HCT116 (cell line): ENCODE measurements at regions not wholly inside any gene's neighbourhood (a gene's known extent, or its start where the extent isn't known, plus 50 kb on each side); places are given as distances from the start of the nearest gene placed in this dataset.
A peak's percentile ranks its signal among the peaks of the same experiment; 100 is the strongest.

Experiments used
- ATAC-seq: fragments of 200-7000 bp; cut with Tn5 transposase; 2 replicates; pipeline ENCODE4 v1.9.1; 2020; ENCODE audit warnings: mild to moderate bottlenecking, moderate library complexity
- BruUV-seq: library from RNA; stranded (reverse); fragments of 400-500 nt; replicated peaks from 2 replicates; lab custom pipeline; 2021; lab: Mats Ljungman, UMichigan
- CTCF ChIA-PET: fragments of 300-600 bp; sonication (Branson Sonifier 250); formaldehyde crosslinking; loops from one replicate; lab custom pipeline; 2021; ENCODE audit warnings: antibody characterized with exemption; lab: Charles Lee
- POLR2A ChIA-PET: fragments of 300-600, 350-600 bp; sonication (Branson Sonifier 250); formaldehyde crosslinking; loops from one replicate; lab custom pipeline; 2021; ENCODE audit warnings: antibody characterized with exemption; lab: Charles Lee
- RAD21 ChIA-PET, 2 experiments: fragments of 300-600 bp; sonication (Branson Sonifier 250); formaldehyde crosslinking; loops; one replicate each; lab custom pipeline; 2023; ENCODE audit warnings: low total read pairs in 2 of 2; ENCODE audit not compliant: uncharacterized antibody in 2 of 2, unreplicated experiment in 2 of 2, low non-redundant PET in 1 of 2; lab: Charles Lee
- DNase-seq: peaks from one replicate; pipeline ENCODE4 v3.0.0-alpha.2; 2010; ENCODE audit warnings: low read depth, low spot score
- H2AFZ ChIP-seq: fragments of 200-600 bp; shearing (Covaris generic), sonication (generic); 2 replicates; pipeline ENCODE4 v1.6.1; 2017; ENCODE audit warnings: low read depth, mixed run types, mixed read lengths, antibody characterized with exemption, low read length; ENCODE audit not compliant: poor library complexity, severe bottlenecking
- H3K27ac ChIP-seq: 2 replicates; pipeline ENCODE4 v1.5.1; 2012; ENCODE audit warnings: low read depth, low read length
- H3K27me3 ChIP-seq: fragments of 200-600 bp; sonication (generic); 2 replicates; pipeline ENCODE4 v1.6.1; 2016; ENCODE audit warnings: mixed run types, low read length, mixed read lengths; ENCODE audit not compliant: insufficient read depth
- H3K36me3 ChIP-seq, 2 experiments: fragments of 200-500 bp in 1 of 2; fragments of 200-600 bp in 1 of 2; sonication (Bioruptor generic) in 1 of 2; sonication (generic) in 1 of 2; 2 replicates each; pipeline versions ENCODE4 v1.5.1 to v1.6.1; 2014 to 2016; ENCODE audit warnings: low read length in 2 of 2, inconsistent platforms in 1 of 2, mixed read lengths in 1 of 2, mixed run types in 1 of 2; ENCODE audit not compliant: insufficient read depth in 2 of 2, control insufficient read depth in 1 of 2
- H3K4me1 ChIP-seq, 2 experiments: fragments of 200-600 bp in 1 of 2; sonication (generic) in 1 of 2; 2 replicates each; pipeline versions ENCODE4 v1.5.1 to v1.6.1; 2012 to 2017; ENCODE audit warnings: low read length in 2 of 2, inconsistent platforms in 1 of 2, mild to moderate bottlenecking in 1 of 2, mixed read lengths in 1 of 2, mixed run types in 1 of 2, moderate library complexity in 1 of 2; ENCODE audit not compliant: insufficient read depth in 2 of 2, control insufficient read depth in 1 of 2
- H3K4me2 ChIP-seq: fragments of 200-600 bp; sonication (generic); 2 replicates; pipeline ENCODE4 v1.6.1; 2017; ENCODE audit warnings: mixed run types, low read length, mixed read lengths
- H3K4me3 ChIP-seq, 2 experiments: fragments of 200-600 bp in 1 of 2; sonication (generic) in 1 of 2; replicated peaks in 1 of 2; 2 replicates each; pipeline ENCODE4 v1.5.1; 2011 to 2016; ENCODE audit warnings: low read length in 2 of 2, control low read depth in 1 of 2, low read depth in 1 of 2, mild to moderate bottlenecking in 1 of 2, mixed read lengths in 1 of 2, mixed run types in 1 of 2
- H3K79me2 ChIP-seq: fragments of 200-600 bp; sonication (generic); 2 replicates; pipeline ENCODE4 v1.6.1; 2017; ENCODE audit warnings: mild to moderate bottlenecking, mixed run types, low read length, moderate library complexity, mixed read lengths; ENCODE audit not compliant: insufficient read depth
- H3K9ac ChIP-seq: fragments of 200-600 bp; sonication (generic); 2 replicates; pipeline ENCODE4 v1.6.1; 2016; ENCODE audit warnings: low read length, mixed read lengths
- H3K9me2 ChIP-seq: fragments of 200-600 bp; sonication (generic), shearing (Covaris generic); 2 replicates; pipeline ENCODE4 v1.6.1; 2017; ENCODE audit warnings: mixed run types, mild to moderate bottlenecking, moderate library complexity; ENCODE audit not compliant: insufficient read depth
- H3K9me3 ChIP-seq, 2 experiments: fragments of 200-500 bp in 1 of 2; fragments of 200-600 bp in 1 of 2; sonication (Bioruptor generic) in 1 of 2; sonication (generic) in 1 of 2; 2 replicates each; pipeline ENCODE4 v1.6.1; 2014 to 2017; ENCODE audit warnings: low read length in 2 of 2, mixed read lengths in 2 of 2, inconsistent platforms in 1 of 2, low read depth in 1 of 2, mild to moderate bottlenecking in 1 of 2, mixed run types in 1 of 2, moderate library complexity in 1 of 2; ENCODE audit not compliant: control insufficient read depth in 1 of 2, insufficient read depth in 1 of 2
- H4K20me1 ChIP-seq: fragments of 200-600 bp; sonication (generic), shearing (Covaris generic); 2 replicates; pipeline ENCODE4 v1.6.1; 2017; ENCODE audit warnings: mixed run types, mild to moderate bottlenecking, moderate library complexity; ENCODE audit not compliant: insufficient read depth
- CBX3 ChIP-seq: IDR thresholded peaks from 2 replicates; pipeline ENCODE4 v1.6.1; 2012; ENCODE audit warnings: low read depth
- CEBPB ChIP-seq: IDR thresholded peaks from 2 replicates; pipeline ENCODE4 v1.6.1; 2012; ENCODE audit warnings: low read depth
- EGR1 ChIP-seq: IDR thresholded peaks from 2 replicates; pipeline ENCODE4 v1.6.1; 2012; ENCODE audit warnings: low read depth
- ELF1 ChIP-seq: IDR thresholded peaks from 2 replicates; pipeline ENCODE4 v1.6.1; 2012; ENCODE audit warnings: low read depth, borderline replicate concordance
- EZH2 ChIP-seq: fragments of 200-600 bp; sonication (generic); IDR thresholded peaks from 2 replicates; pipeline ENCODE4 v1.6.1; 2017; ENCODE audit warnings: antibody characterized with exemption, mixed run types
- EZH2phosphoT487 ChIP-seq: fragments of 200-600 bp; IDR thresholded peaks from 2 replicates; pipeline ENCODE4 v1.6.1; 2018; ENCODE audit warnings: antibody characterized with exemption, borderline replicate concordance
- FOSL1 ChIP-seq: IDR thresholded peaks from 2 replicates; pipeline ENCODE4 v1.6.1; 2012; ENCODE audit warnings: low read depth
- RAD21 ChIP-seq: IDR thresholded peaks from 2 replicates; pipeline ENCODE4 v1.6.1; 2012; ENCODE audit warnings: low read depth, mild to moderate bottlenecking
- SIN3A ChIP-seq: IDR thresholded peaks from 2 replicates; pipeline ENCODE4 v1.6.1; 2012; ENCODE audit warnings: low read depth
- SP1 ChIP-seq: IDR thresholded peaks from 2 replicates; pipeline ENCODE4 v1.6.1; 2012; ENCODE audit warnings: low read depth
- SRF ChIP-seq: IDR thresholded peaks from 2 replicates; pipeline ENCODE4 v1.6.1; 2012; ENCODE audit warnings: low read depth
- TCF7L2 ChIP-seq: IDR thresholded peaks from 2 replicates; pipeline ENCODE4 v1.7.0; 2011; ENCODE audit warnings: borderline replicate concordance, inconsistent platforms; ENCODE audit not compliant: insufficient read depth, insufficient read length; ENCODE audit errors: extremely low read depth
- YY1 ChIP-seq: IDR thresholded peaks from 2 replicates; pipeline ENCODE4 v1.6.1; 2011; ENCODE audit warnings: low read length, low read depth, moderate library complexity, mild to moderate bottlenecking; ENCODE audit not compliant: insufficient replicate concordance; ENCODE audit errors: extremely low read depth
- ZNF274 ChIP-seq: fragments of 200-500 bp; sonication (Bioruptor generic); IDR thresholded peaks from 2 replicates; pipeline ENCODE4 v1.6.1; 2014; ENCODE audit warnings: mild to moderate bottlenecking, low read depth, low read length, inconsistent platforms
- intact Hi-C: fragments of 100-400 bp; cut with micrococcal nuclease; formaldehyde crosslinking; loops from 2 replicates; pipeline ENCODE4 v1.10.0; 2022
- TF ChIP-seq, protein P1 (sequence below), 3 experiments: fragments of 200-600 bp in 1 of 3; sonication (generic) in 1 of 3; IDR thresholded peaks in 2 of 3; conservative IDR thresholded peaks in 1 of 3; 2 replicates each; pipeline ENCODE4 v1.5.1; 2012 to 2017; ENCODE audit warnings: low read depth in 2 of 3, low read length in 2 of 3, antibody characterized with exemption in 1 of 3, borderline replicate concordance in 1 of 3, control low read depth in 1 of 3, mild to moderate bottlenecking in 1 of 3, mixed read lengths in 1 of 3, mixed run types in 1 of 3, moderate library complexity in 1 of 3; ENCODE audit not compliant: insufficient read depth in 1 of 3
- TF ChIP-seq, protein P2 (sequence below): IDR thresholded peaks from 2 replicates; pipeline ENCODE4 v1.6.1; 2012
- TF ChIP-seq, protein P3 (sequence below): IDR thresholded peaks from 2 replicates; pipeline ENCODE4 v1.6.1; 2011; ENCODE audit warnings: mild to moderate bottlenecking, low read length, moderate library complexity; ENCODE audit not compliant: insufficient replicate concordance; ENCODE audit errors: extremely low read depth

DNA sequence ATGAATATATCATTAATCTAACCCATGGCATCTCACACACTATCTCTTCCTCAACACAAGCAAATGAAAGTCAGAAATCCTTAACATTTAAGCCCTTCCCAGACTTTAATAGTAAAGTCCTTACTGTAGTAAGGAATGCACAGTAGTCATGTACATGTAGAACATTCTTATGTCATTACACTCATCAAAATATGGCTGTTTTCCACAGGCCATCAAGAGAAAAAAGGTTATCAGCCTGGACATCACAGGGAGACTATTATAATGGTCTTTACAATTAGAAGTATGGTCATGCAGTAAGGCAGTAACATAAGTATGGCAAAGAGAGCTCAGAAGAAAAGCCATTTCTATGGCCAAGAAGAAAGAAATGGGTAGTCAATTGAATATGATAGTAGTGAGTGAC is 121.2 kb downstream of the SLC6A15 start:
- Histone ChIP-seq H3K27me3 (no peaks in the 10 kb centered on the region), H3K4me2 (no peak overlapping the region), H3K9me3 (no peaks in the 10 kb centered on the region), H3K36me3 (no peaks in the 10 kb centered on the region), H3K9me2 (no peaks in the 10 kb centered on the region; the same call in 1 of the 2 replicates), H3K79me2 (no peaks in the 10 kb centered on the region), H3K9ac (no peak overlapping the region), H3K4me1 (no peaks in the 10 kb centered on the region), H4K20me1 (no peaks in the 10 kb centered on the region), H2AFZ (peak overlapping the region; percentile 32), H3K27ac (no peak overlapping the region), H3K4me3 (no peak overlapping the region)
- ChIA-PET POLR2A (no interaction called here), RAD21 (no interaction called here), CTCF (no interaction called here)
- BruUV-seq = no TSS peak
- intact Hi-C loops = no loop called here
- DNase-seq (no peak), ATAC-seq (no peak)
- no peak for TF ChIP-seq SIN3A
- no peak for TF ChIP-seq CEBPB
- no peak for TF ChIP-seq YY1

DNA sequence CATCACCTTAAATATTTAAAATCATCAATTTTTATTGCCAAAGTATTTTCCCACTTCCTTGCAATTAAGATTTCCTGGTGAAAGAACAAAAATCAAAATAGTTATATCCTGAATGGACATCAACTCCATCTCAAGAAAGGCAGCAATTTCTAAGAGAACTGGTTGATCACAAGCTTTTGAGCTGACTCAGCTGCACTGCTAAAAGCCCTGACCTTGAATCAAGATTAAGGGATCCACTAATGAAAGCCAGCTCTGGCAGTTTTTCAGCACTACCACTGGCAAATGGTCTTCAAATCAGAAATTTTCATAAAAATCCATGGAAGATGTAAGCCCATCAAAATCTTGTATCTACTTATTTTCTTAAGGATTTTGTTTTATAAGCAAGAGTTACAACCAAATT is 123.4 kb downstream of the SLC6A15 start:
- H3K4me2 ChIP-seq = no peak overlapping the region
- H3K79me2 ChIP-seq = no peaks in the 10 kb centered on the region
- ATAC-seq (no peak), DNase-seq (no peak)
- H3K27me3 ChIP-seq = no peaks in the 10 kb centered on the region
- H3K36me3 ChIP-seq = no peaks in the 10 kb centered on the region
- TF ChIP-seq EGR1 = no peak
- TF ChIP-seq SRF = no peak
- no peak for TF ChIP-seq YY1
- no peak for TF ChIP-seq SIN3A
- TF ChIP-seq EZH2phosphoT487 = no peak
- TF ChIP-seq, protein P1, sequence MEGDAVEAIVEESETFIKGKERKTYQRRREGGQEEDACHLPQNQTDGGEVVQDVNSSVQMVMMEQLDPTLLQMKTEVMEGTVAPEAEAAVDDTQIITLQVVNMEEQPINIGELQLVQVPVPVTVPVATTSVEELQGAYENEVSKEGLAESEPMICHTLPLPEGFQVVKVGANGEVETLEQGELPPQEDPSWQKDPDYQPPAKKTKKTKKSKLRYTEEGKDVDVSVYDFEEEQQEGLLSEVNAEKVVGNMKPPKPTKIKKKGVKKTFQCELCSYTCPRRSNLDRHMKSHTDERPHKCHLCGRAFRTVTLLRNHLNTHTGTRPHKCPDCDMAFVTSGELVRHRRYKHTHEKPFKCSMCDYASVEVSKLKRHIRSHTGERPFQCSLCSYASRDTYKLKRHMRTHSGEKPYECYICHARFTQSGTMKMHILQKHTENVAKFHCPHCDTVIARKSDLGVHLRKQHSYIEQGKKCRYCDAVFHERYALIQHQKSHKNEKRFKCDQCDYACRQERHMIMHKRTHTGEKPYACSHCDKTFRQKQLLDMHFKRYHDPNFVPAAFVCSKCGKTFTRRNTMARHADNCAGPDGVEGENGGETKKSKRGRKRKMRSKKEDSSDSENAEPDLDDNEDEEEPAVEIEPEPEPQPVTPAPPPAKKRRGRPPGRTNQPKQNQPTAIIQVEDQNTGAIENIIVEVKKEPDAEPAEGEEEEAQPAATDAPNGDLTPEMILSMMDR (IDR thresholded peaks at IDR 0.05 in 2 of 3, conservative IDR thresholded peaks at IDR 0.05 in 1 of 3; ENCODE audit: borderline replicate concordance in 1 of 3, insufficient read depth in 1 of 3, low read depth in 2 of 3, low read length in 2 of 3) = no peak
- TF ChIP-seq SP1 = no peak
- TF ChIP-seq, protein P2, sequence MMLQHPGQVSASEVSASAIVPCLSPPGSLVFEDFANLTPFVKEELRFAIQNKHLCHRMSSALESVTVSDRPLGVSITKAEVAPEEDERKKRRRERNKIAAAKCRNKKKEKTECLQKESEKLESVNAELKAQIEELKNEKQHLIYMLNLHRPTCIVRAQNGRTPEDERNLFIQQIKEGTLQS = no peak
- no peak for TF ChIP-seq RAD21
- TF ChIP-seq, protein P3, sequence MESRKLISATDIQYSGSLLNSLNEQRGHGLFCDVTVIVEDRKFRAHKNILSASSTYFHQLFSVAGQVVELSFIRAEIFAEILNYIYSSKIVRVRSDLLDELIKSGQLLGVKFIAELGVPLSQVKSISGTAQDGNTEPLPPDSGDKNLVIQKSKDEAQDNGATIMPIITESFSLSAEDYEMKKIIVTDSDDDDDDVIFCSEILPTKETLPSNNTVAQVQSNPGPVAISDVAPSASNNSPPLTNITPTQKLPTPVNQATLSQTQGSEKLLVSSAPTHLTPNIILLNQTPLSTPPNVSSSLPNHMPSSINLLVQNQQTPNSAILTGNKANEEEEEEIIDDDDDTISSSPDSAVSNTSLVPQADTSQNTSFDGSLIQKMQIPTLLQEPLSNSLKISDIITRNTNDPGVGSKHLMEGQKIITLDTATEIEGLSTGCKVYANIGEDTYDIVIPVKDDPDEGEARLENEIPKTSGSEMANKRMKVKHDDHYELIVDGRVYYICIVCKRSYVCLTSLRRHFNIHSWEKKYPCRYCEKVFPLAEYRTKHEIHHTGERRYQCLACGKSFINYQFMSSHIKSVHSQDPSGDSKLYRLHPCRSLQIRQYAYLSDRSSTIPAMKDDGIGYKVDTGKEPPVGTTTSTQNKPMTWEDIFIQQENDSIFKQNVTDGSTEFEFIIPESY = no peak
- no peak for TF ChIP-seq EZH2
- no peak for TF ChIP-seq ZNF274
- no peak for TF ChIP-seq FOSL1
- TF ChIP-seq ELF1 = no peak
- no peak for TF ChIP-seq CBX3
- no peak for TF ChIP-seq TCF7L2
- H2AFZ ChIP-seq = no peak overlapping the region
- no peak overlapping the region for H3K9ac ChIP-seq
- ChIA-PET POLR2A (no interaction called here), CTCF (no interaction called here), RAD21 (no interaction called here)
- H3K9me2 ChIP-seq = no peaks in the 10 kb centered on the region; the same call in 1 of the 2 replicates
- BruUV-seq = no TSS peak
- H3K4me3 ChIP-seq = no peak overlapping the region
- H3K27ac ChIP-seq = no peak overlapping the region
- no peaks in the 10 kb centered on the region for H3K4me1 ChIP-seq
- intact Hi-C loops = no loop called here
- no peaks in the 10 kb centered on the region for H4K20me1 ChIP-seq
- no peaks in the 10 kb centered on the region for H3K9me3 ChIP-seq
